ENCODE measurements at regions not wholly inside any gene's neighbourhood (a gene's known extent, or its start where the extent isn't known, plus 50 kb on each side); places are given as distances from the start of the nearest gene placed in this dataset.

DNA sequence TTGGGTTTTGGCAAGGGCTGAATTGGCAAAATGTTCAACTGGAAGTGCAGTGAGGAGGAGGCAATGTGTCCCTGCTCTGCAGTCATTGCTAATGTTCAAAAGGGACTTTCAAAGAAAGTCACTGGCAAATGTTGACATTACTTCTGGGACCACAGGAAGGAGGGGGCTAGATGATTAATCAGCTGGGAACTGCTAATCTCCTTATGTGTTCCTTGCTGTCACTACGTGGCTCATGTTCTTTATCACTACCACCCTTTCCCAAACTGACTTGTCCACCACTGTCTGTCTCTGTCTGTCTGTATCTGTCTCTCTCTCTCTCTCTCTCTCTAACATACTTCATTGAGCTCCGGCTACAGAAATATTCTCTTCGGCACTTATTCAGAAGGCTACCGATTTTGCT lies 86.9 kb upstream of the MTPN start:
- H3K27ac ChIP-seq (ENCODE audit: low read length in 2 of 2) = no peak overlapping the region
- ChIA-PET CTCF (no interaction called here), POLR2A (no interaction called here)
- Mint-ChIP-seq H3K4me1 (no peaks in the 10 kb centered on the region), H3K4me3 (no peak overlapping the region), H3K9me3 (ENCODE audit: insufficient read depth) (no peaks in the 10 kb centered on the region), H3K27me3 (peaks cover 7% of the 10 kb centered on the region), H3K27ac (no peak overlapping the region)
- H3K36me3 ChIP-seq (replicated peaks in 1 of 2; ENCODE audit: control extremely low read depth in 1 of 2, control insufficient read depth in 1 of 2, extremely low read depth in 1 of 2, insufficient read depth in 2 of 2, low read length in 1 of 2) = no peaks in the 10 kb centered on the region
- H3K4me1 ChIP-seq (ENCODE audit: control insufficient read depth in 2 of 2, insufficient read depth in 2 of 2, low read length in 2 of 2) = no peaks in the 10 kb centered on the region
- 86% methylated on average over 4 of the region's 4 CpGs for WGBS (ENCODE audit: insufficient coverage)
- no peak overlapping the region for H2AFZ ChIP-seq (ENCODE audit: insufficient read depth, low read depth, low read length, poor library complexity, severe bottlenecking)
- intact Hi-C loops (cut with micrococcal nuclease) = no loop called here
- ATAC-seq (ENCODE audit: low read depth) = no peak
- H3K27me3 ChIP-seq (replicated peaks in 1 of 4; ENCODE audit: control extremely low read depth in 1 of 4, control insufficient read depth in 3 of 4, insufficient read depth in 4 of 4, low read length in 3 of 4) = peaks cover 0 to 3% (median 0%) of the 10 kb centered on the region in 4 experiments
- DNase-seq = no peak
- no peak overlapping the region for H3K4me2 ChIP-seq (replicated peaks; ENCODE audit: low read depth, low read length, poor library complexity, severe bottlenecking)
- H3K9ac ChIP-seq (ENCODE audit: low read length) = no peak overlapping the region
- H3K79me2 ChIP-seq (ENCODE audit: control insufficient read depth, insufficient read depth, low read length) = no peaks in the 10 kb centered on the region
- H3K4me3 ChIP-seq (ENCODE audit: control extremely low read depth in 1 of 5, extremely low read depth in 1 of 5, insufficient read depth in 1 of 5, low read depth in 2 of 5, low read length in 4 of 5) = no peak overlapping the region
- TF ChIP-seq EZH2 (IDR thresholded peaks at IDR 0.05; ENCODE audit: borderline replicate concordance, insufficient read depth, low read depth, low read length, poor library complexity, severe bottlenecking) (no peak), CTCF (IDR thresholded peaks at IDR 0.05) (no peak)
- peaks cover 0 to 3% (median 0%) of the 10 kb centered on the region in 3 donors for H3K9me3 ChIP-seq (ENCODE audit: control extremely low read depth in 1 of 3, control insufficient read depth in 2 of 3, insufficient read depth in 1 of 3, low read length in 2 of 3)
- H4K20me1 ChIP-seq (ENCODE audit: control insufficient read depth, insufficient read depth, low read length, poor library complexity, severe bottlenecking) = no peaks in the 10 kb centered on the region

GRCh38 chr7:136063326-136063666 lies 86.1 kb upstream of the MTPN start:
- no peaks in the 10 kb centered on the region for H3K79me2 ChIP-seq (ENCODE audit: control insufficient read depth, insufficient read depth, low read length)
- ATAC-seq (ENCODE audit: low read depth) (no peak), DNase-seq (no peak)
- H3K4me2 ChIP-seq (replicated peaks; ENCODE audit: low read depth, low read length, poor library complexity, severe bottlenecking) = no peak overlapping the region
- no peak overlapping the region for H3K4me3 ChIP-seq (ENCODE audit: control extremely low read depth in 1 of 5, extremely low read depth in 1 of 5, insufficient read depth in 1 of 5, low read depth in 2 of 5, low read length in 4 of 5)
- intact Hi-C loops (cut with micrococcal nuclease) = no loop called here
- TF ChIP-seq CTCF (IDR thresholded peaks at IDR 0.05) (no peak), EZH2 (IDR thresholded peaks at IDR 0.05; ENCODE audit: borderline replicate concordance, insufficient read depth, low read depth, low read length, poor library complexity, severe bottlenecking) (no peak)
- no peak overlapping the region for H2AFZ ChIP-seq (ENCODE audit: insufficient read depth, low read depth, low read length, poor library complexity, severe bottlenecking)
- H3K27ac Mint-ChIP-seq = no peak overlapping the region
- H3K4me3 Mint-ChIP-seq = no peak overlapping the region
- WGBS (ENCODE audit: insufficient coverage) = 91% methylated on average over 2 of the region's 3 CpGs
- peaks cover 0 to 3% (median 0%) of the 10 kb centered on the region in 3 donors for H3K9me3 ChIP-seq (ENCODE audit: control extremely low read depth in 1 of 3, control insufficient read depth in 2 of 3, insufficient read depth in 1 of 3, low read length in 2 of 3)
- no peaks in the 10 kb centered on the region for H3K9me3 Mint-ChIP-seq (ENCODE audit: insufficient read depth)
- H4K20me1 ChIP-seq (ENCODE audit: control insufficient read depth, insufficient read depth, low read length, poor library complexity, severe bottlenecking) = no peaks in the 10 kb centered on the region
- no peaks in the 10 kb centered on the region for H3K4me1 Mint-ChIP-seq
- ChIA-PET POLR2A (no interaction called here), CTCF (no interaction called here)
- H3K27ac ChIP-seq (ENCODE audit: low read length in 2 of 2) = no peak overlapping the region
- no peaks in the 10 kb centered on the region for H3K4me1 ChIP-seq (ENCODE audit: control insufficient read depth in 2 of 2, insufficient read depth in 2 of 2, low read length in 2 of 2)
- H3K27me3 Mint-ChIP-seq = peaks cover 7% of the 10 kb centered on the region
- H3K27me3 ChIP-seq (replicated peaks in 1 of 4; ENCODE audit: control extremely low read depth in 1 of 4, control insufficient read depth in 3 of 4, insufficient read depth in 4 of 4, low read length in 3 of 4) = peaks cover 0 to 3% (median 0%) of the 10 kb centered on the region in 4 experiments
- no peak overlapping the region for H3K9ac ChIP-seq (ENCODE audit: low read length)
- no peaks in the 10 kb centered on the region for H3K36me3 ChIP-seq (replicated peaks in 1 of 2; ENCODE audit: control extremely low read depth in 1 of 2, control insufficient read depth in 1 of 2, extremely low read depth in 1 of 2, insufficient read depth in 2 of 2, low read length in 1 of 2)

All from B cell (primary cell).